ENCODE measurements at regions not wholly inside any gene's neighbourhood (a gene's known extent, or its start where the extent isn't known, plus 50 kb on each side); places are given as distances from the start of the nearest gene placed in this dataset.

GRCh38 chr10:21413680-21414079 is 111.8 kb downstream of the SKIDA1 start:
- no peaks in the 10 kb centered on the region for H3K4me1 ChIP-seq (ENCODE audit: control insufficient read depth in 5 of 5, insufficient read depth in 5 of 5, low read length in 5 of 5)
- WGBS, 2 donors = 88 to 91% methylated on average over 2 of the region's 2 CpGs

GRCh38 chr10:21413268-21413667 is 112.2 kb downstream of the SKIDA1 start:
- Histone ChIP-seq H3K4me1 (ENCODE audit: control insufficient read depth in 5 of 5, insufficient read depth in 5 of 5, low read length in 5 of 5) (no peaks in the 10 kb centered on the region), H3K9ac (ENCODE audit: insufficient read depth in 1 of 2, low read length in 2 of 2) (no peak overlapping the region), H3K36me3 (ENCODE audit: control insufficient read depth in 4 of 4, insufficient read depth in 4 of 4, low read length in 4 of 4) (no peaks in the 10 kb centered on the region), H3K27me3 (ENCODE audit: control insufficient read depth in 3 of 3, insufficient read depth in 3 of 3, low read length in 2 of 3) (no peaks in the 10 kb centered on the region), H3K4me3 (no peak overlapping the region), H3K9me3 (ENCODE audit: control insufficient read depth in 4 of 4, insufficient read depth in 3 of 4, low read length in 3 of 4) (no peaks in the 10 kb centered on the region), H3K27ac (ENCODE audit: low read depth in 1 of 2, low read length in 1 of 2) (no peak overlapping the region)
- TF ChIP-seq CTCF (IDR thresholded peaks at IDR 0.05; ENCODE audit: control extremely low read depth, extremely low read depth) = no peak
- ATAC-seq (ENCODE audit: insufficient read depth, low FRiP score) = no peak
- 86 to 89% methylated on average over 6 of the region's 6 CpGs for WGBS, 2 donors
- no peak for DNase-seq

More at GRCh38 chr10:21413680-21414079, 111.8 kb downstream of the SKIDA1 start:
- H3K4me3 ChIP-seq = no peak overlapping the region
- no peak overlapping the region for H3K27ac ChIP-seq (ENCODE audit: low read depth in 1 of 2, low read length in 1 of 2)
- no peak overlapping the region for H3K9ac ChIP-seq (ENCODE audit: insufficient read depth in 1 of 2, low read length in 2 of 2)
- no peak for ATAC-seq (ENCODE audit: insufficient read depth, low FRiP score)
- TF ChIP-seq CTCF (IDR thresholded peaks at IDR 0.05; ENCODE audit: control extremely low read depth, extremely low read depth) = no peak
- H3K27me3 ChIP-seq (ENCODE audit: control insufficient read depth in 3 of 3, insufficient read depth in 3 of 3, low read length in 2 of 3) = no peaks in the 10 kb centered on the region
- no peaks in the 10 kb centered on the region for H3K9me3 ChIP-seq (ENCODE audit: control insufficient read depth in 4 of 4, insufficient read depth in 3 of 4, low read length in 3 of 4)
- DNase-seq = no peak
- no peaks in the 10 kb centered on the region for H3K36me3 ChIP-seq (ENCODE audit: control insufficient read depth in 4 of 4, insufficient read depth in 4 of 4, low read length in 4 of 4)

- Histone ChIP-seq H3K27ac (ENCODE audit: low read depth in 1 of 2, low read length in 1 of 2) (no peak overlapping the region), H3K4me3 (no peak overlapping the region), H3K9ac (ENCODE audit: insufficient read depth in 1 of 2, low read length in 2 of 2) (no peak overlapping the region), H3K36me3 (ENCODE audit: control insufficient read depth in 4 of 4, insufficient read depth in 4 of 4, low read length in 4 of 4) (no peaks in the 10 kb centered on the region), H3K27me3 (ENCODE audit: control insufficient read depth in 3 of 3, insufficient read depth in 3 of 3, low read length in 2 of 3) (no peaks in the 10 kb centered on the region), H3K9me3 (ENCODE audit: control insufficient read depth in 4 of 4, insufficient read depth in 3 of 4, low read length in 3 of 4) (peaks cover 0 to 8% (median 0%) of the 10 kb centered on the region in 4 donors), H3K4me1 (ENCODE audit: control insufficient read depth in 5 of 5, insufficient read depth in 5 of 5, low read length in 5 of 5) (peaks cover 0 to 12% (median 4%) of the 10 kb centered on the region in 5 donors)
- DNase-seq (no peak), ATAC-seq (ENCODE audit: insufficient read depth, low FRiP score) (no peak)
- no peak for TF ChIP-seq CTCF (IDR thresholded peaks at IDR 0.05; ENCODE audit: control extremely low read depth, extremely low read depth)
- 56 to 61% methylated on average over 7 of the region's 7 CpGs for WGBS, 2 donors
These were observed 118.8 kb downstream of the SKIDA1 start for GRCh38 chr10:21406595-21407193.

GRCh38 chr10:21405981-21406380 is 119.5 kb downstream of the SKIDA1 start:
- no peaks in the 10 kb centered on the region for H3K36me3 ChIP-seq (ENCODE audit: control insufficient read depth in 4 of 4, insufficient read depth in 4 of 4, low read length in 4 of 4)
- H3K9ac ChIP-seq (ENCODE audit: insufficient read depth in 1 of 2, low read length in 2 of 2) = no peak overlapping the region

More at GRCh38 chr10:21405981-21406380, 119.5 kb downstream of the SKIDA1 start:
- TF ChIP-seq CTCF (IDR thresholded peaks at IDR 0.05; ENCODE audit: control extremely low read depth, extremely low read depth) = no peak
- ATAC-seq (ENCODE audit: insufficient read depth, low FRiP score) (no peak), DNase-seq (no peak)
- 80 to 98% methylated on average over 8 of the region's 8 CpGs for WGBS, 2 donors
- no peaks in the 10 kb centered on the region for H3K27me3 ChIP-seq (ENCODE audit: control insufficient read depth in 3 of 3, insufficient read depth in 3 of 3, low read length in 2 of 3)
- peaks cover 0 to 8% (median 0%) of the 10 kb centered on the region in 4 donors for H3K9me3 ChIP-seq (ENCODE audit: control insufficient read depth in 4 of 4, insufficient read depth in 3 of 4, low read length in 3 of 4)
- H3K4me3 ChIP-seq = no peak overlapping the region
- H3K4me1 ChIP-seq (ENCODE audit: control insufficient read depth in 5 of 5, insufficient read depth in 5 of 5, low read length in 5 of 5) = peaks cover 0 to 12% (median 4%) of the 10 kb centered on the region in 5 donors
- H3K27ac ChIP-seq (ENCODE audit: low read depth in 1 of 2, low read length in 1 of 2) = no peak overlapping the region

All from lung (tissue), 11 donors.